GM10248 (cell line): ENCODE measurements at regions not wholly inside any gene's neighbourhood (a gene's known extent, or its start where the extent isn't known, plus 50 kb on each side); places are given as distances from the start of the nearest gene placed in this dataset.

Experiments
- CTCF ChIA-PET: fragments of 300-600 bp; sonication (Branson Sonifier 250); formaldehyde crosslinking; extraction: SDS; loops from one replicate; lab custom pipeline; 2021; ENCODE audit warnings: antibody characterized with exemption; lab: Yijun Ruan, JAX
- POLR2A ChIA-PET: fragments of 350-650 bp; sonication (Branson Sonifier 250); formaldehyde crosslinking; extraction: SDS; loops from one replicate; lab custom pipeline; 2020; ENCODE audit warnings: antibody characterized with exemption; lab: Yijun Ruan, JAX
- DNase-seq: peaks from one replicate; pipeline ENCODE4 v3.0.0; 2012; ENCODE audit errors: extremely low spot score
- CTCF ChIP-seq: IDR thresholded peaks from 2 replicates; pipeline ENCODE4 v1.5.1; 2012; ENCODE audit warnings: mild to moderate bottlenecking, low read depth; ENCODE audit errors: extremely low read depth, missing control alignments, control extremely low read depth

DNA sequence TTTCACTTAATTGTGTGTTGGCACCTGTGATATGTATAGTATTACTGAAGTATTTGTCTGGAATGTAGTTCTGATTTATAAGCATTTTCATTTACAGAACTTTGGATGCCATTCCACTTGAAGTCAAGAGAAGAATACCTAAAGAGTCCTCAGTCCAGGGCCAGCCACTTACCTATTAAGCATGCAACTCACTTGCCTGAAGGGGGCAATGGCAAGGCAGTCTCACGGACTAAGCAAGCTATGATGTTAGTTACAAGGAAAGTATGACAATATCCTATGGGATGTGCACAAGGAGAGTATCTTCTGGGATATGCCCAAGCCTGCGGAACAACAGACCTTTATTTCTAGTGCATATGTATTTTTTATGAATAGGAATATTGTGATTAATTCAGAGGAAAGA lies 369.4 kb upstream of the GCFC2 start:
- POLR2A ChIA-PET = no interaction called here
- CTCF ChIA-PET = no interaction called here
- no peak for DNase-seq
- no peak for TF ChIP-seq CTCF

GRCh38 chr2:76075126-76075525 lies 364.4 kb upstream of the GCFC2 start:
- CTCF ChIA-PET = interaction anchor here (1.8 kb wide), 1 partner anchor 10 kb away, joined by 4 read pairs; no protein-coding TSS in a partner anchor

DNA sequence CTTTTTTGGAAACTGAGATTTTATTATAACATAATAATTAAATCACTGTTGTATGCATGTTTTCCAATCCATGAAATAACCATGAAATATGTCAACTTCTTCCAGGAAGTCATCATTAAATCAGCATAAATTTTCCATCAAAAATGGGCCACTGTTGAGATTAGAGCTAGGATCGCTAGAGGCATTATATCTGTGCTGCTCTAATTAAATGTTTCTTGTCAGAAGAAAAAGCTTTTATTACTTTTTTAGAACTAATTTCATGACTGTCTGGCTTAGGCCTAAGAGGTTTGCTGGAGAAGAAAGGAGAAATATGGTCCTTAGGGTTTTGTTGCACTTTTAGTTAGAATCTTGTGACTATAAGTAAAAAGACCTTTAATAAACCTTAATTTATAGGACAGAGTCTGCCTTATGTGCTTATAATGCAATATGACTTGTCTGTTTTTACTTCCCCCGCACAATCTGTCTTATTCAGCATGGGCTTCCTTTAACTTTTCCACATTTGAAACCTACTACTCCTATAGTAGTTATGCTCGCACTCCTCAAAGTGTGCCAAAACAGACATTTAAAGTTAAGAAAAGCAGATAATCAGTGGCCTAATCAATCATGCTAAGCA lies 363.4 kb upstream of the GCFC2 start:
- TF ChIP-seq CTCF = no peak
- ChIA-PET POLR2A (no interaction called here), CTCF (no interaction called here)
- DNase-seq = no peak

More at GRCh38 chr2:76075126-76075525, 364.4 kb upstream of the GCFC2 start:
- no peak for DNase-seq
- POLR2A ChIA-PET = no interaction called here
- TF ChIP-seq CTCF = no peak

DNA sequence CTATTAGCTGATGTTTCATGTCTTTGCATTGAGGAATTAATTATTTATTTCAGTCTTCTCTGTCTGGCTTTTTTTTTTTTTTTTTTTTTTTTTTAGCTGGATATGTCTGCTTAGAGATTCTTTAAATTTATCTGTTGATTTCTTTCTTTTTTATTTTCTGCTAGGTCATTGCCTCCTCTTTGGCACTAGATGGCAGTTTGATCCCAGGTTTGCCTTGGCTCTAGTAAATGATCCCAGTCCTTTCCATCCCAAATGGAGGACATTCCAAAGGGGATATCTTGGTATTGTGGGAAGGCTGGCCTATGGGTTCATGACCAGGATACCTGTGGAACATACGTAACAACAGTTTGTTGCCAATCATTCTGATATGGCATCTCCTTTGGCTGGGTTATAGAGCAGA lies 339.5 kb upstream of the GCFC2 start:
- DNase-seq = no peak
- ChIA-PET CTCF (no interaction called here), POLR2A (no interaction called here)
- no peak for TF ChIP-seq CTCF

DNA sequence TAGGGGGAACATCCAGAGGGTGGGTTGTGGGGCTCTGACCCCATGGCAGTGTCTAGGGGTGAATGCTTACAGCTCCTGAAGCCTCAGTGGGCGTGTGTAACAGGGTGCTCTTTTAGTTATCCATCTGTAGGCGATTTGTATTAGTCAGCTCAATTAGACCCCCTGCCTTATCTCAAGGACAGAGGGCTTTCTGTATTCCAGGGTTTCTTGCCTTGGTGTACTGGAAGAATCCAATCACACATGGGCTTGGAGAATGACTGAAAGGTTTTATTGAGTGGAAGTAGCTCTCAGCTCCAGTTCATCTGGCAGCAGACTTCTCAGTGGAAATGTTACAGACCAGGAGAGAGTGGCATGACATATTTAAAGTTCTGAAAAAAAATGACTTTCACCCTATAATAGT lies 334.0 kb upstream of the GCFC2 start:
- no peak for DNase-seq
- POLR2A ChIA-PET = no interaction called here
- CTCF ChIA-PET = no interaction called here
- TF ChIP-seq CTCF = no peak

DNA sequence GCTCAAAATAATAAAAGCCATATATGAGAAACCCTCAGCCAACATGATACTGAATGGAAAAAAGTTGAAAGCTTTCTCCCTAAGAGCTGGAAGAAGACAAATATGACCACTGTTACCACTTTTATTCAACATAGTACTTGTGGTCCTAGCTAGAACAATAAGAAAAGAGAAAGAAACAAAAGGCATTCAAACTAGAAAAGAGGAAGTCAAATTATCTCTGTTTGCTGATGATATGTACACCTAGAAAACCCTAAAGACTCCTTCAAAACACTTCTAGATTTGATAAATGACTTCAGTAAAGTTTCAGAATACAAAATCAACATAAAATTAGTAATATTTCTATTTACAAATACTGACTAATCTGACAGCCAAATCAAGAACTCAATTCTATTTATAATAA lies 328.8 kb upstream of the GCFC2 start:
- POLR2A ChIA-PET = no interaction called here
- CTCF ChIA-PET = no interaction called here
- DNase-seq = no peak
- no peak for TF ChIP-seq CTCF

- POLR2A ChIA-PET = no interaction called here
- no peak for TF ChIP-seq CTCF
- CTCF ChIA-PET = no interaction called here
- no peak for DNase-seq
Observed at GRCh38 chr2:76027761-76028160, 317.0 kb upstream of the GCFC2 start.
